GM21786 (cell line): ENCODE measurements at regions not wholly inside any gene's neighbourhood (a gene's known extent, or its start where the extent isn't known, plus 50 kb on each side); places are given as distances from the start of the nearest gene placed in this dataset.
"Not testable (repeated sequence)": the region's sequence is repeated elsewhere in the genome, so short reads cannot be mapped to it uniquely, and the experiment has no call there.

Source experiments
- ATAC-seq: cut with Tn5 transposase; IDR thresholded peaks from one replicate; pipeline ENCODE4 v1.9.1; 2021; ENCODE audit not compliant: unreplicated experiment

DNA sequence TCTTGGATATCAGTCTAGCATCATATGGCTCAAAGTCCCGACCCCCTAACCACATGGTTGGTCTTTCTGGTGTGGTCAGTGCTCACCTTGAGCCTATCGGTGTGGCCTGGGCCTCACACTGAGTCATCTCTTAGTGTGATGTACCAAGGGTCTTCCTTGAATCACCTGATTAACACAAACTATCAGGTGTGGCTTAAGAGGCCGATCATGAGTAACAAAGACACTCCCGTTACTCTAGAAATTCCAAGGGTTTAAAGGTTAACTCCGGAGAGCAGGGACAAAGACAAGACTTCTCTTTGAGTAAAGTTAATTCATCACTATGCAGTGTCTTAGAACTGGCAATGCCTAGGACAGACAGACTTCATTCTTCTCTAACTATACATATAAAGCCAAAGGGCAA lies 52.3 kb upstream of the ARMC3 start:
- no peak for ATAC-seq

- no peak for ATAC-seq
These were observed 53.5 kb upstream of the ARMC3 start for GRCh38 chr10:22874189-22874854.

DNA sequence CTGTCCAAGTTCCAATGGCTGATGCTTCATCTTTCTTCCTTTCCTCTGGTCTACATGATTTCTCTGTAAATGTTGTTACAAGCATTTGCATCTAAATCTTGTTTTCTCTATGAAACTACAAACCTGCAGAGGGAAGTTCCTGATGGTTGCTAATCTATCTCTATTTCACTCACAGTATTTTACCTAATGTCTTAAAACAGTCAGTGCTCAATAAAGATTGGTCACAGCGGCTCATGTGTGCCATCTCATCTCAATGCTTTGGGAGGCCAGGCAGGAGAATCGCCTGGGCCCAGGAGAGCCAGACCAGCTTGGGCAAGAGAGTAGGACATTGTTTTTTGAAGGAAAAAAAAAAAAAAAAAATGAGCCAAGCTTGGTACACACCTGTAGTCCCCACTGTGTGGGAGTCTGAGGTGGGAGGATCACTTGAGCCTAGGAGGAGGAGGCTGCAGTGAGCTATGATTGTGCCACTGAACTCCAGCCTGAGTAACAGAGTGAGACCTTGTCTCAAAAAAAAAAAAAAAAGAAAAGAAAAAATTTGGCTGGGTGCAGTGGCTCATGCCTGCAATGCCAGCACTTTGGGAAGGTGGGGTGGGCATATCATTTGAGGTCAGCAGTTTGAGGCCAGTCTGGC lies 71.3 kb upstream of the ARMC3 start:
- ATAC-seq: peak; percentile 48

GRCh38 chr10:22854935-22855421 lies 72.9 kb upstream of the ARMC3 start:
- no peak for ATAC-seq

DNA sequence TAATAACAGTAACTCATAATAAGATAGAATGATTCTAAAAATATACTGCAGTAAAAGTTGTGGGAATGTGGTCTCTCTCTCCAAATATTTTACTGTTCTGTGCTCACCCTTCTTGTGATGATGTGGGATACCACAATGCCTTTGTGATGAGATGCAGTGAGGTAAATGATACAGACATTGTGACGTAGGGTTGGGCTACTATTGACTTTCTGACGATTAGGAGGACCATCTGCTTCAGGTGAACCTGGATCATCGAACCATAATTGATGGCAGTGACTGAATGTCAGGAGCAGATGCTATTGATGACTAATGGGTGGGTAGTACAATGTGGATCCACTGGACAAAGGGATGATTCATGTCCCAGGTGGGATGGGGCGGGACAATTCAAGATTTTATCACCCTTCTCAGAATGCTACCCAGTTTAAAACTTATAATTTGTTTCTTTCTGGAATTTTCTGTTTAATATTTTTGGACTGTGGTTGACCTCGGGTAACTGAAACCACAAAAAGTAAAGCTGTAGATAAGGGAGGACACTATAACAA lies 73.9 kb upstream of the ARMC3 start:
- ATAC-seq: no peak

GRCh38 chr10:22852712-22853353 lies 75.0 kb upstream of the ARMC3 start:
- no peak for ATAC-seq

GRCh38 chr10:22851865-22852239 lies 76.0 kb upstream of the ARMC3 start:
- ATAC-seq: no peak

- ATAC-seq: no peak
These were observed 77.3 kb upstream of the ARMC3 start for GRCh38 chr10:22850541-22850940.

GRCh38 chr10:22849077-22849805 lies 78.6 kb upstream of the ARMC3 start:
- no peak for ATAC-seq

DNA sequence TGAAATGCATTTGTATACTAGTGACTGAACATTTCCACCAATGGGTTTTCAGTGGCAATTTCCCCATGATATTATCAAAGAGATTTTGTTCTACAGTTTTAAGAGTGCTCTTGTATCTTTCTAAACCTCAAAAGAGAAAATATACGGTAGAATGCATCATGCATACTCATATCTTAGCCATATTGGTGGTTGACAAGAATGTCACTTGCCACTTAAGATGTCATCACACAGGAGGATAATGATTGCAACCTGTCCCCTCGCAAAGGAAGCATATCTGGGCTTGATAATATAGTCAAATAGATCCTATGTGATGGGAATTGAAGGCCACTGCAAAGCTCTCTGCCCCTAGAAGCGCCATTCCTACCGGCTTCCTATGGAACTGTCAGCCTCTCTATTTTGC lies 79.3 kb upstream of the ARMC3 start:
- no peak for ATAC-seq

GRCh38 chr10:22846294-22846693 lies 81.6 kb upstream of the ARMC3 start:
- no peak for ATAC-seq

DNA sequence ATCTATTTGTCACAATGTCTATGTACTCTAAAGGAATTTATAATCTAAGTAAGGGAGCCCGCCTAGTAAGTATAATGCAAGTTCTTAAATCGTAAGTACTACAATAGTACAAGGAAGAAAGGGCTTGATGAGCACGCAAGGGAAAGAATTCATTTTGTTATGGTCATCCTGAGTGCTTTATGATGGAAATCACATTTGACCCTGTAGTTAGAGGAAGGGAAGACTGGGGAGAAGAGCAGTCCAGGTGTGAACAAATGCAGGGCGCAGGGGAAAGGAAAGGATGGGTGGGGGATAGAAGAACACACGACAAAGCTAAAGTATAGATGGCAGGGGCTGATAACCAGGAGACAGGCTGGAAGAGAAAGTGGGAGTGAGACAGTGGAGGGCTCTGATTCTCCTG lies 88.2 kb upstream of the ARMC3 start:
- no peak for ATAC-seq

- ATAC-seq: no peak
These were observed 90.1 kb upstream of the ARMC3 start for GRCh38 chr10:22837771-22838170.

GRCh38 chr10:22837351-22837750 lies 90.5 kb upstream of the ARMC3 start:
- no peak for ATAC-seq

DNA sequence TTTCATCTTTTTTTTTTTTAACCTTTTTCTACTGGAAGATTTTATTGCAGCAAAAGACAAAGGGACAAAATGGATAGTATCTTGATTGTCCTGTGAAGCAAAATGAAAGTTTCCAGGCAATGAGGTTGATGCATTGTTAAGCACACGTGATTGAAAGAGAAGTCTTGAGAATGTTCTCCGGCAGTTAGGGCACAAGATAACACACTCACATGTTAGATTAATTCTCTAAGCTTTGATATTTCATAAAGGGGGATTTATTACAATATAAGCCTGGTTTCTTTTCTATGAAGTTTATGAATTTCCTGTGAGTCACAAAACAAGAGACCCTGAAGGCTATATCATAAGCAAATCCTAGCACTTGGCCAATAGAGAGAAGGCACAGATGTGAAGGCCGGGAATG lies 93.4 kb upstream of the ARMC3 start:
- no peak for ATAC-seq

- no peak for ATAC-seq
These were observed 94.1 kb upstream of the ARMC3 start for GRCh38 chr10:22833781-22834180.

GRCh38 chr10:22833353-22833752 lies 94.5 kb upstream of the ARMC3 start:
- ATAC-seq: no peak

GRCh38 chr10:22832851-22833250 lies 95.0 kb upstream of the ARMC3 start:
- no peak for ATAC-seq

DNA sequence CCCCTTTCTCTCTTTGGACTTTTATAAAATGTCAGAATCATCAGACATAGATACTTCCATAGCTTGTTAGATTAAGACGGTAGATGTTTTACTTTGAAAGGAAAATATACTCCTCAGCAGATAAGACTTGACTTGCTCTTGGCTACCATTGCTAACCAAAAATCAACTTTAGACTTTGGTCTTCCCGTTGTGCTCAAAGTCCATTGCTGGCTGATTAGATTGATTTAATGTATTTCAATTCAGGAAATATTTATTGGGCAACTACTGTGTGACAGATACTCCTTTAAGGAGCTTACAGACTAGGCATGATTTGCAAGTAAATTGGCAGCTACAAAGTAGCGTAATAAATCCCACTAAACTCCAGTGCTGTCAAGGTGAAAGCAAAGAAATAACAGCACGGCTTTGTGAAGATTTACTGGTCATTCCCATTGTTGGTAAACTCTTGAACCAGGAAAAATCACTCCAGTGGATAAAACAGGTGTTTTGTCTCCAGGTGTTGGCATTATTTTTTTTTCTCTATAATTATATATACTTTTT lies 95.7 kb upstream of the ARMC3 start:
- no peak for ATAC-seq

DNA sequence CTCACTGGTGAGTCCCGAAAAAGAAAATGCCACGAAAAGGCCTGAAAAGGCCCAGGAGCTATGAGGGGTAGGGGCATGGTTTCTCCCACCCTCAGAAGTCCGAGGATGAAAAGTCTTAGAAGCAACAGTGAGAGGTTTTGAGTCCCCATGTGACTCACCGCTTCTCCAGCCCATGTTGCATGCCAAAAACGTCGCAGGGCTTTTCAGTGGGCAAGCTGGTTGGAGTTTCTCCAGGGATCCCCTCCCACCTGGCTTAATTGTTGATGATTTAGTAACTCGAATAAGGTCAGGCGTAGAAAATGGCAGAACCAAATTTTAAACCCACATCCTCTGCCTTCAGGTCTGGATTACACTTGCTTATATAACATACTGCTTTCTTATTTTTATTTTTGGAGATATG lies 96.3 kb upstream of the ARMC3 start:
- no peak for ATAC-seq

GRCh38 chr10:22828712-22829111 lies 99.1 kb upstream of the ARMC3 start:
- ATAC-seq: not testable (repeated sequence)
